OCI-LY3 (cell line): ENCODE measurements at regions not wholly inside any gene's neighbourhood (a gene's known extent, or its start where the extent isn't known, plus 50 kb on each side); places are given as distances from the start of the nearest gene placed in this dataset.

Experiments used
- H2AFZ ChIP-seq: fragments of 200-600, 300-600 bp; shearing (Covaris generic); 2 replicates; pipeline ENCODE4 v1.6.0; 2014; ENCODE audit warnings: antibody characterized with exemption, low read depth, low read length
- H3K27ac ChIP-seq: fragments of 200-600, 300-600 bp; sonication (generic); 2 replicates; pipeline ENCODE4 v1.5.1; 2014; ENCODE audit warnings: mild to moderate bottlenecking, low read length, moderate library complexity, mixed read lengths
- H3K27me3 ChIP-seq: fragments of 200-600, 300-600 bp; sonication (generic); 2 replicates; pipeline ENCODE4 v1.6.1; 2014; ENCODE audit warnings: low read depth, low read length, mixed read lengths
- H3K36me3 ChIP-seq: fragments of 200-600, 300-600 bp; sonication (generic); replicated peaks from 2 replicates; pipeline ENCODE3; 2014; ENCODE audit warnings: low read depth, low read length, mixed read lengths
- H3K4me1 ChIP-seq: fragments of 300-600, 200-600 bp; sonication (generic); 2 replicates; pipeline ENCODE4 v1.6.1; 2014; ENCODE audit warnings: low read length, mixed read lengths
- H3K4me2 ChIP-seq: fragments of 200-600, 300-600 bp; sonication (generic); 2 replicates; pipeline ENCODE4 v1.6.1; 2014; ENCODE audit warnings: low read length, mixed read lengths
- H3K4me3 ChIP-seq: fragments of 300-600, 200-600 bp; sonication (generic); 2 replicates; pipeline ENCODE4 v1.5.1; 2014; ENCODE audit warnings: antibody characterized with exemption, mild to moderate bottlenecking, low read length, moderate library complexity
- H3K79me2 ChIP-seq: fragments of 300-600, 200-600 bp; shearing (Covaris generic); 2 replicates; pipeline ENCODE4 v1.6.1; 2014; ENCODE audit warnings: mild to moderate bottlenecking, low read length, mixed read lengths
- H3K9ac ChIP-seq: fragments of 300-600, 200-600 bp; shearing (Covaris generic); 2 replicates; pipeline ENCODE4 v1.6.0; 2014; ENCODE audit warnings: mild to moderate bottlenecking, low read length, moderate library complexity
- H3K9me3 ChIP-seq: fragments of 200-600, 300-600 bp; shearing (Covaris generic); 2 replicates; pipeline ENCODE4 v1.6.1; 2014; ENCODE audit warnings: low read length, mixed read lengths; ENCODE audit not compliant: insufficient read depth
- H4K20me1 ChIP-seq: fragments of 200-600, 300-600 bp; sonication (generic); 2 replicates; pipeline ENCODE4 v1.6.1; 2016; ENCODE audit warnings: low read length, mixed read lengths; ENCODE audit not compliant: insufficient read depth
- EZH2phosphoT487 ChIP-seq: fragments of 200-600 bp; shearing (Covaris generic); IDR thresholded peaks from 2 replicates; pipeline ENCODE4 v1.6.1; 2018; ENCODE audit warnings: antibody characterized with exemption, mixed run types, low read depth
- TF ChIP-seq, protein P1 (sequence below): fragments of 200-600, 300-600 bp; sonication (generic); IDR thresholded peaks from 2 replicates; pipeline ENCODE4 v1.5.1; 2014; ENCODE audit warnings: antibody characterized with exemption, low read length, low read depth

DNA sequence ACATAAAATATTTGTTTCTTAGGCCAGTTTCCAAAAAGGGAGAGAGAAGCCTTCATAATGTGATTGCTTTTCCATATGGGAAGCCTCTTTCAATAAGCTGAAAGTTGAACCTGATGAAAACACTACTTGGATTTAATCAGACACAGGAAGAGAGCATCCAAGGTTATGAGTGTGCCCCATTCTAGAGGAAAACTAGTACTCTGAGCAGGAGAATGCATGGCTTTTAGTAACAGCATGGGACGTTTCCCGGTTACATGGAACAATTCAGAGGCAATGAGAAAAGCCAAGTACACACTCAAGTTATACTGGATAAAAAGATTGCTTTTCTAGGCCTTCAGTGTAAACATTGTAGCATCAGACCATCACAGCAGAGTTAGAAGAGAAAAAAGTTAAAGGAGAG is 315.8 kb downstream of the ZNF516 start:
- Histone ChIP-seq H3K79me2 (no peaks in the 10 kb centered on the region), H3K36me3 (no peaks in the 10 kb centered on the region), H3K4me1 (no peaks in the 10 kb centered on the region), H3K27ac (no peak overlapping the region), H3K4me2 (no peak overlapping the region), H3K27me3 (no peaks in the 10 kb centered on the region), H4K20me1 (no peaks in the 10 kb centered on the region), H3K9ac (no peak overlapping the region), H3K4me3 (no peak overlapping the region), H3K9me3 (no peaks in the 10 kb centered on the region), H2AFZ (no peak overlapping the region)
- TF ChIP-seq, protein P1, sequence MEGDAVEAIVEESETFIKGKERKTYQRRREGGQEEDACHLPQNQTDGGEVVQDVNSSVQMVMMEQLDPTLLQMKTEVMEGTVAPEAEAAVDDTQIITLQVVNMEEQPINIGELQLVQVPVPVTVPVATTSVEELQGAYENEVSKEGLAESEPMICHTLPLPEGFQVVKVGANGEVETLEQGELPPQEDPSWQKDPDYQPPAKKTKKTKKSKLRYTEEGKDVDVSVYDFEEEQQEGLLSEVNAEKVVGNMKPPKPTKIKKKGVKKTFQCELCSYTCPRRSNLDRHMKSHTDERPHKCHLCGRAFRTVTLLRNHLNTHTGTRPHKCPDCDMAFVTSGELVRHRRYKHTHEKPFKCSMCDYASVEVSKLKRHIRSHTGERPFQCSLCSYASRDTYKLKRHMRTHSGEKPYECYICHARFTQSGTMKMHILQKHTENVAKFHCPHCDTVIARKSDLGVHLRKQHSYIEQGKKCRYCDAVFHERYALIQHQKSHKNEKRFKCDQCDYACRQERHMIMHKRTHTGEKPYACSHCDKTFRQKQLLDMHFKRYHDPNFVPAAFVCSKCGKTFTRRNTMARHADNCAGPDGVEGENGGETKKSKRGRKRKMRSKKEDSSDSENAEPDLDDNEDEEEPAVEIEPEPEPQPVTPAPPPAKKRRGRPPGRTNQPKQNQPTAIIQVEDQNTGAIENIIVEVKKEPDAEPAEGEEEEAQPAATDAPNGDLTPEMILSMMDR = no peak
- no peak for TF ChIP-seq EZH2phosphoT487

DNA sequence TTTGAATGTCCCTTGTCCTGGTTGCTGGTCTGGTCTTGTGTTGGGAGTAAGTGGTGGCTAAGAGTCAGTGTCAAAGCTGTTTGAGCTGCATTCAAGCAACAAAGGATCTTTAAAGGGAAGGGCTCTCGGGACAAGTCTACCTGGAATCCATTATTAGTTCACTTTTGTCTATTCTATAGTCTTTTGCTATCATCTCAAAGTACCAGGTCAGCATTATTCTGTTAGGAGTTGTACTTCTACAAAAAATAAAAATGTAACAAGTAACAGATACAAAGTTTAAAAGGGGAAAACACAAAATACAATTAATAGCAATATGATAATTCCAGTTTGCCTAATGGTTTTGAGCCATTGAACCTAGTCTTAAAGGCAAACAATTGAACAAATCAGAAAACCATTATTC is 317.9 kb downstream of the ZNF516 start:
- Histone ChIP-seq H3K27ac (no peak overlapping the region), H3K9me3 (no peaks in the 10 kb centered on the region)

DNA sequence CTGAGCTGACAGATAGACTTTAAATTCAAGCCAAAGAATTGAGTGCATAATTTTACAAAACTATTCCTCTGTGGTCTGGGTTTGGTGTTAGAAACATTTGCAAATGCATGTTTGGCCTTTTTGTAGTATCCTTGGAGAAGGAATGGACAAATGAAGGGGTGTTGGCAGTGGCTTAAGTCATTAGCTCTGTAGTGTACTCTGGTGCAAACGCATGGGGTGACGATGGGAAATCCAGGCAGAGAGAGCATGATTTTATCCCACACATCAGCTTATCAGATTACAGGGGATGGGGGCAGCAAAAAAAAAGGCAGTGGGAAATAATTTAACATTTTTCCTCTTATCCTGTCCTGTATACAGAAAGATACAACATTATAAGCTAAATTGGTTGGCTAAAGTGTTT is 320.6 kb downstream of the ZNF516 start:
- Histone ChIP-seq H3K27ac (no peak overlapping the region), H3K4me2 (no peak overlapping the region), H2AFZ (no peak overlapping the region)

More for the DNA sequence above, 317.9 kb downstream of the ZNF516 start:
- Histone ChIP-seq H3K4me3 (no peak overlapping the region), H3K79me2 (no peaks in the 10 kb centered on the region), H3K27me3 (no peaks in the 10 kb centered on the region), H3K9ac (no peak overlapping the region), H2AFZ (no peak overlapping the region), H3K4me2 (no peak overlapping the region), H3K36me3 (no peaks in the 10 kb centered on the region), H4K20me1 (no peaks in the 10 kb centered on the region), H3K4me1 (no peaks in the 10 kb centered on the region)
- TF ChIP-seq, protein P1 = no peak
- no peak for TF ChIP-seq EZH2phosphoT487

DNA sequence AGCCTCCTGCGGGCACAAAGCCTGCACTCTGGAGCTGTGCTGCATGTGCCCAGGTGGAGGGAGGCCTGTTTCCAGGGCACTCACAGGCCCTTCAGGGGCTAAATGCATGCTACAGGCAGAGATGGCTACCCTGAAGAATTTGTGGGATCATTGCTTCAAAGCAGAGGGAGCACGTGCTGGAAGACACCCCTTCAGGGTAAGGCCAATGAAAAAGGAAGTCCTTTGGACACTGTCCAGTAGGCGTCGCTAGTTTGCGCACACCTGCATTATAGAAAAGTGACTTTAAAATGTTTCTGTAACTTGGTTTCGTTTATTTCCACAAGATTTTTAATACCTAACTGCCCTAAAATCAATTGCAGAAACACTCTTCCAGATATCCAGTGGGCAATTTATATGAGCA is 325.3 kb downstream of the ZNF516 start:
- Histone ChIP-seq H3K27me3 (no peaks in the 10 kb centered on the region), H3K79me2 (no peaks in the 10 kb centered on the region), H3K4me3 (no peak overlapping the region), H3K9me3 (no peaks in the 10 kb centered on the region), H2AFZ (no peak overlapping the region), H3K4me1 (no peaks in the 10 kb centered on the region), H3K36me3 (no peaks in the 10 kb centered on the region), H3K9ac (no peak overlapping the region), H3K27ac (no peak overlapping the region), H4K20me1 (no peaks in the 10 kb centered on the region), H3K4me2 (no peak overlapping the region)
- TF ChIP-seq, protein P1 = no peak
- TF ChIP-seq EZH2phosphoT487 = no peak

More for the DNA sequence above, 320.6 kb downstream of the ZNF516 start:
- Histone ChIP-seq H3K36me3 (no peaks in the 10 kb centered on the region), H4K20me1 (no peaks in the 10 kb centered on the region), H3K27me3 (no peaks in the 10 kb centered on the region), H3K79me2 (no peaks in the 10 kb centered on the region), H3K4me3 (no peak overlapping the region), H3K4me1 (no peaks in the 10 kb centered on the region), H3K9me3 (no peaks in the 10 kb centered on the region), H3K9ac (no peak overlapping the region)
- TF ChIP-seq EZH2phosphoT487 = no peak
- TF ChIP-seq, protein P1 = no peak
